GM10248 (cell line): ENCODE measurements at regions not wholly inside any gene's neighbourhood (a gene's known extent, or its start where the extent isn't known, plus 50 kb on each side); places are given as distances from the start of the nearest gene placed in this dataset.

Source experiments
- CTCF ChIA-PET: fragments of 300-600 bp; sonication (Branson Sonifier 250); formaldehyde crosslinking; extraction: SDS; loops from one replicate; lab custom pipeline; 2021; ENCODE audit warnings: antibody characterized with exemption; lab: Yijun Ruan, JAX
- POLR2A ChIA-PET: fragments of 350-650 bp; sonication (Branson Sonifier 250); formaldehyde crosslinking; extraction: SDS; loops from one replicate; lab custom pipeline; 2020; ENCODE audit warnings: antibody characterized with exemption; lab: Yijun Ruan, JAX
- DNase-seq: peaks from one replicate; pipeline ENCODE4 v3.0.0; 2012; ENCODE audit errors: extremely low spot score
- CTCF ChIP-seq: IDR thresholded peaks from 2 replicates; pipeline ENCODE4 v1.5.1; 2012; ENCODE audit warnings: mild to moderate bottlenecking, low read depth; ENCODE audit errors: extremely low read depth, missing control alignments, control extremely low read depth

- no peak for TF ChIP-seq CTCF
- CTCF ChIA-PET = no interaction called here
- no peak for DNase-seq
- POLR2A ChIA-PET = no interaction called here
Observed at GRCh38 chr11:70504246-70505020, 106.1 kb downstream of the CTTN start.

- no peak for TF ChIP-seq CTCF
- POLR2A ChIA-PET = no interaction called here
- CTCF ChIA-PET = no interaction called here
- no peak for DNase-seq
Observed at GRCh38 chr11:70505331-70505731, 107.0 kb downstream of the CTTN start.

- no peak for DNase-seq
- ChIA-PET CTCF (no interaction called here), POLR2A (no interaction called here)
- no peak for TF ChIP-seq CTCF
Observed at GRCh38 chr11:70505761-70506657, 107.7 kb downstream of the CTTN start.

GRCh38 chr11:70506658-70506970, 108.3 kb downstream of the CTTN start:
- ChIA-PET CTCF (no interaction called here), POLR2A (no interaction called here)
- no peak for TF ChIP-seq CTCF
- no peak for DNase-seq

GRCh38 chr11:70506986-70507385, 108.7 kb downstream of the CTTN start:
- POLR2A ChIA-PET = no interaction called here
- CTCF ChIA-PET = no interaction called here
- no peak for DNase-seq
- no peak for TF ChIP-seq CTCF

- no peak for DNase-seq
- ChIA-PET CTCF (no interaction called here), POLR2A (no interaction called here)
- TF ChIP-seq CTCF = no peak
Observed at GRCh38 chr11:70507466-70508230, 109.3 kb downstream of the CTTN start.
